K562 (cell line): ENCODE measurements at regions not wholly inside any gene's neighbourhood (a gene's known extent, or its start where the extent isn't known, plus 50 kb on each side); places are given as distances from the start of the nearest gene placed in this dataset.

Experiments
- ATAC-seq: fragments of 200-7000 bp; cut with Tn5 transposase; 3 replicates; pipeline ENCODE4 v1.9.1; 2020; ENCODE audit warnings: moderate library complexity
- BruUV-seq: library from RNA; stranded (reverse); fragments of 400-500 nt; replicated peaks from 2 replicates; lab custom pipeline; 2021; lab: Mats Ljungman, UMichigan
- CTCF ChIA-PET: fragments of 300-600 bp; formaldehyde crosslinking; extraction: SDS; loops from one replicate; lab custom pipeline; 2021; ENCODE audit warnings: low intra/inter-chr PET ratio; lab: Yijun Ruan, JAX
- POLR2A ChIA-PET: fragments of 300-600, 350-650 bp; sonication (Branson Sonifier 250); formaldehyde crosslinking; extraction: SDS; loops from one replicate; lab custom pipeline; 2021; ENCODE audit warnings: antibody characterized with exemption, inconsistent platforms; lab: Yijun Ruan, JAX
- DNase-seq, 4 experiments: peaks; one replicate each; pipeline versions ENCODE4 v3.0.0 to v3.0.0-alpha.2; 2011 to 2018; ENCODE audit warnings: low spot score in 3 of 4, mixed read lengths in 3 of 4; ENCODE audit errors: extremely low read depth in 1 of 4
- FAIRE-seq: peaks from 2 replicates; lab custom pipeline; 2011; peaks lifted over from hg19 to GRCh38; lab: Jason Lieb, UNC
- H2AFZ ChIP-seq: 2 replicates; pipeline ENCODE4 v1.6.0; 2011; ENCODE audit warnings: low read depth, low read length, control low read depth, inconsistent platforms
- H3K27ac ChIP-seq: fragments of 200-600 bp; 3 replicates; pipeline ENCODE4 v1.8.0; 2011; ENCODE audit warnings: low read depth, mild to moderate bottlenecking, control low read depth, inconsistent platforms, low read length, moderate library complexity, mixed read lengths; ENCODE audit errors: extremely low read depth
- H3K27me3 ChIP-seq, 2 experiments: fragments of 300-600 bp in 1 of 2; 2 replicates in 1 of 2; 3 replicates in 1 of 2; pipeline versions ENCODE4 v1.6.0 to v1.8.0; 2011; ENCODE audit warnings: inconsistent platforms in 2 of 2, low read length in 2 of 2, mild to moderate bottlenecking in 1 of 2, mixed read lengths in 1 of 2, moderate library complexity in 1 of 2; ENCODE audit not compliant: control insufficient read depth in 2 of 2, insufficient read depth in 2 of 2
- H3K36me3 ChIP-seq: fragments of 300-600 bp; 3 replicates; pipeline ENCODE4 v1.8.0; 2011; ENCODE audit warnings: mild to moderate bottlenecking, low read length, inconsistent platforms; ENCODE audit not compliant: control insufficient read depth, insufficient read depth
- H3K4me1 ChIP-seq, 2 experiments: fragments of 200-600 bp in 1 of 2; replicated peaks in 1 of 2; 2 replicates in 1 of 2; 3 replicates in 1 of 2; pipeline versions ENCODE4 v1.5.1 to v1.8.0; 2011; ENCODE audit warnings: inconsistent platforms in 2 of 2, low read length in 2 of 2, mild to moderate bottlenecking in 1 of 2, mixed read lengths in 1 of 2, moderate library complexity in 1 of 2; ENCODE audit not compliant: control insufficient read depth in 2 of 2, insufficient read depth in 2 of 2
- H3K4me2 ChIP-seq: 2 replicates; pipeline ENCODE4 v1.6.1; 2011; ENCODE audit warnings: low read length, control low read depth, inconsistent platforms, mixed read lengths; ENCODE audit not compliant: insufficient read depth
- H3K4me3 ChIP-seq: fragments of 200-600 bp; sonication (generic), shearing (Covaris generic); 2 replicates; pipeline ENCODE4 v1.5.1; 2016; ENCODE audit warnings: control low read depth, inconsistent platforms
- H3K79me2 ChIP-seq: fragments of 200-600 bp; 3 replicates; pipeline ENCODE4 v1.8.0; 2011; ENCODE audit warnings: low read length, inconsistent platforms; ENCODE audit not compliant: control insufficient read depth, insufficient read depth
- H3K9ac ChIP-seq, 2 experiments: 2 replicates each; pipeline versions ENCODE4 v1.6.0 to v1.6.1; 2011; ENCODE audit warnings: low read depth in 2 of 2, low read length in 2 of 2, control low read depth in 1 of 2, inconsistent platforms in 1 of 2, mild to moderate bottlenecking in 1 of 2, mixed read lengths in 1 of 2; ENCODE audit not compliant: insufficient read depth in 1 of 2
- H3K9me1 ChIP-seq: one replicate; pipeline ENCODE4 v1.6.0; 2011; ENCODE audit warnings: inconsistent platforms, mild to moderate bottlenecking, low read length, moderate library complexity; ENCODE audit not compliant: control insufficient read depth, insufficient read depth
- H3K9me3 ChIP-seq: replicated peaks from 2 replicates; pipeline ENCODE4 v1.5.1; 2011; ENCODE audit warnings: low read depth, low read length, inconsistent platforms; ENCODE audit not compliant: control insufficient read depth, insufficient read depth
- H4K20me1 ChIP-seq: replicated peaks from 2 replicates; pipeline ENCODE4 v1.6.1; 2011; ENCODE audit warnings: low read length, inconsistent platforms, mixed read lengths; ENCODE audit not compliant: control insufficient read depth, insufficient read depth
- NCOA6 ChIP-seq: fragments of 450-650 bp; IDR thresholded peaks from 2 replicates; pipeline ENCODE4 v1.6.1; 2017; ENCODE audit warnings: mild to moderate bottlenecking
- PBX2 ChIP-seq, 2 experiments: IDR thresholded peaks in 1 of 2; conservative IDR thresholded peaks in 1 of 2; 2 replicates each; pipeline ENCODE4 v1.6.1; 2016; ENCODE audit warnings: low read depth in 2 of 2, mild to moderate bottlenecking in 1 of 2, missing compliant biosample characterization in 1 of 2, missing genetic modification characterization in 1 of 2, moderate library complexity in 1 of 2
- ZNF766 ChIP-seq: fragments of 200-800 bp; sonication (Bioruptor generic); conservative IDR thresholded peaks from 2 replicates; pipeline ENCODE4 v1.6.1; 2016; ENCODE audit warnings: missing genetic modification characterization, missing compliant biosample characterization
- WGBS: fragments of 100-300 bp; shearing (Covaris generic); methylation state at CpG from one replicate; pipeline ENCODE4 v1.1.6; 2016; ENCODE audit warnings: low coverage, mixed read lengths; ENCODE audit not compliant: insufficient coverage; ENCODE audit errors: missing lambda C conversion rate; 5-methylcytosine and 5-hydroxymethylcytosine counted together
- in situ Hi-C: fragments of 300-500 bp; cut with MboI; formaldehyde crosslinking; loops from 4 replicates; pipeline ENCODE4 v1.15.0; 2018; ENCODE audit warnings: inconsistent platforms, mixed read lengths
- intact Hi-C: fragments of 100-400 bp; cut with micrococcal nuclease; formaldehyde crosslinking; loops from 2 replicates; pipeline ENCODE4 v1.14.2; 2022

DNA sequence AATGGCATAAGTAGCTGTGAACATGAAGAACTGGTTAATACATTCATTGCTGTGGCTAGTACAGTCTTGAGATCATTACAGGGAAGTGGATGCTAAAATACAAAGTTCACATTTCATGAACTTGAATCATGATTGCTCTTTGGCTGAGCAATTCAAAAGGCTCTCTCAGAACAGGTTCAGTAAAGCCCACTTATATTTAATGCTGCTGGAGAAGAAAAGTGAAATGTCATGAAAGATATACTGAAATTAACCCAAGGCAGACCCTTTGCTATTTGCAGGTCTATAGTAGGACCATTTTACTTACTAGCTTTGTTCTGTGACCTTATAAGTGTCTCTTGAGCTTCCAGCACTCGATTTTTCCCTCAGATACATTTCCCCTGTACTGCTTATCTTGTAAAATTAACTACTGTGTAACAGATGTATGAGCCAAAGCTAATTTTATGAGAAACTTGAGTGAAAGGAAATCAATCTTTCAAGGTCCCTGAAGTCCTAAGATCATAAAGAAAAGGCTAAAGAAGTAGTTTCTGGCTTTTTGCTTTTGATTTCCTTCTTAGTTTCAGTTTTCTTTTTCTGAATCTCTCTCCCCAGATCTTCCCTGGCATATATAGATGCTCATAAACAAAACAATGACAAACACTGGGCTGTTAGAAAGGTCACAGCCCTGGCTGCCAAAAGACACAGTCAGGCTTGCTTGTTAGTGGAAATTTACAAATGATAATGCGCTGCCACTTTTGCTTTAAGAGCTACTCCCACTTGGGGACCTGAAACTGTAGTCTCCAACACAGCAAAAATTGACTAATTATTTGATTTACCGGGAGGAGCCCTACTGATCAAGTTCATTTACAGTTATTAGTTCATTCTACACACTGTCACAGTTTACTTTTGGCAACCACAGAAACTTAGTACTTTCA, 132.7 kb upstream of the XPO1 start:
- BruUV-seq: no TSS peak

More for the DNA sequence above, 132.7 kb upstream of the XPO1 start:
- DNase-seq (peak in 1 of 4 experiments; percentile 23), ATAC-seq (peak; percentile 62), FAIRE-seq (peak; percentile 68)
- Histone ChIP-seq H3K4me1 (no peaks in the 10 kb centered on the region), H3K9me1 (no peaks in the 10 kb centered on the region), H3K9ac (no peak overlapping the region), H3K79me2 (no peaks in the 10 kb centered on the region), H2AFZ (peak overlapping the region; percentile 61), H3K9me3 (peaks cover 6% of the 10 kb centered on the region; the same call in 1 of the 2 replicates), H4K20me1 (no peaks in the 10 kb centered on the region), H3K36me3 (no peaks in the 10 kb centered on the region), H3K4me2 (no peak overlapping the region), H3K27me3 (no peaks in the 10 kb centered on the region), H3K4me3 (no peak overlapping the region), H3K27ac (no peak overlapping the region)
- POLR2A ChIA-PET: interaction anchor here (0.5 to 1.6 kb wide), 2 partner anchors 12 to 201 kb away, joined by 3 to 4 read pairs; no protein-coding TSS in a partner anchor
- CTCF ChIA-PET: interaction anchor here (0.6 kb wide), 1 partner anchor 936 kb away, joined by 3 read pairs; no protein-coding TSS in a partner anchor
- intact Hi-C loops: no loop called here
- in situ Hi-C loops: no loop called here
- 0 out of 2 replicates have a peak, but pooled peaks have one; percentile 22 for TF ChIP-seq ZNF766 (CRISPR knock-in tag)
- no peak for TF ChIP-seq NCOA6
- no peak for TF ChIP-seq PBX2 (CRISPR knock-in tag; IDR thresholded peaks at IDR 0.05; ENCODE audit: low read depth)
- TF ChIP-seq PBX2 (tag; conservative IDR thresholded peaks at IDR 0.05; ENCODE audit: low read depth): 0 out of 2 replicates have a peak, but pooled peaks have one; percentile 7
- 3% methylated on average over 3 of the region's 3 CpGs for WGBS
